ENCODE measurements at regions not wholly inside any gene's neighbourhood (a gene's known extent, or its start where the extent isn't known, plus 50 kb on each side); places are given as distances from the start of the nearest gene placed in this dataset.

DNA sequence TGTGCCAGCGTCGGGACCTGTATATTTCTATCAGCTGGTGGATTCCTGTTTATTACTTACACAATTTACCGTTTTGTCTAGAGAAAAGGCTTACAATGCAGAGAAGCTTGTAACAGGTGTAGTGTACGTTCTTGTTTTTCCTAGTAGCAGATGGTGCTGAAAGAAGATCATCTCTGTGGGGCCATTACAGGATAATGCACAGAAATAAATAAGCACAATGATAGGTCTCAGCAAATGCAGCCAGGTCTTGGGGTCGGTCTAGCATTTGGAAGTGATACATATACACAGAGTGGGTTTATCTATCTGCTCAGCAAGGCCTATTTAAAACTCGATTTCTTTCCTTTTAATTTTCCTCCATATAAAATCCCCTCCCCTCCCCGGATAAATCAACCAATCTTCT is 180.9 kb upstream of the LCORL start:
- Histone ChIP-seq H3K4me3 (ENCODE audit: low read depth in 2 of 2, low read length in 1 of 2) (no peak overlapping the region), H3K9ac (no peak overlapping the region), H4K20me1 (ENCODE audit: insufficient read depth) (no peaks in the 10 kb centered on the region), H3F3A (replicated peaks; ENCODE audit: insufficient read depth) (no peaks in the 10 kb centered on the region), H3K36me3 (replicated peaks in 1 of 2; ENCODE audit: control insufficient read depth in 1 of 2, insufficient read depth in 2 of 2, low read length in 1 of 2) (no peaks in the 10 kb centered on the region), H3K4me1 (ENCODE audit: control insufficient read depth in 1 of 2, insufficient read depth in 2 of 2, low read depth in 1 of 2, low read length in 1 of 2) (no peaks in the 10 kb centered on the region; a peak in 1 of 4 replicates), H3K79me2 (ENCODE audit: insufficient read depth) (no peaks in the 10 kb centered on the region), H3K4me2 (no peak overlapping the region), H3K27ac (ENCODE audit: low read depth in 2 of 2, low read length in 1 of 2) (no peak overlapping the region), H3K9me3 (no peaks in the 10 kb centered on the region), H2AFZ (ENCODE audit: low read depth) (no peak overlapping the region), H3K27me3 (ENCODE audit: insufficient read depth) (no peaks in the 10 kb centered on the region), H3K9me2 (no peaks in the 10 kb centered on the region)
- no peak for DNase-seq
- TF ChIP-seq NFIC (IDR thresholded peaks at IDR 0.05; ENCODE audit: borderline replicate concordance) = no peak
- no peak for TF ChIP-seq TEAD4 (IDR thresholded peaks at IDR 0.05; ENCODE audit: borderline replicate concordance, insufficient read depth)
- TF ChIP-seq, protein P1, sequence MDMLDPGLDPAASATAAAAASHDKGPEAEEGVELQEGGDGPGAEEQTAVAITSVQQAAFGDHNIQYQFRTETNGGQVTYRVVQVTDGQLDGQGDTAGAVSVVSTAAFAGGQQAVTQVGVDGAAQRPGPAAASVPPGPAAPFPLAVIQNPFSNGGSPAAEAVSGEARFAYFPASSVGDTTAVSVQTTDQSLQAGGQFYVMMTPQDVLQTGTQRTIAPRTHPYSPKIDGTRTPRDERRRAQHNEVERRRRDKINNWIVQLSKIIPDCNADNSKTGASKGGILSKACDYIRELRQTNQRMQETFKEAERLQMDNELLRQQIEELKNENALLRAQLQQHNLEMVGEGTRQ (IDR thresholded peaks at IDR 0.05; ENCODE audit: borderline replicate concordance, low read depth, low read length) = no peak
- no peak for TF ChIP-seq TAF1 (IDR thresholded peaks at IDR 0.05; ENCODE audit: borderline replicate concordance, low read depth, low read length)
- TF ChIP-seq, protein P2, sequence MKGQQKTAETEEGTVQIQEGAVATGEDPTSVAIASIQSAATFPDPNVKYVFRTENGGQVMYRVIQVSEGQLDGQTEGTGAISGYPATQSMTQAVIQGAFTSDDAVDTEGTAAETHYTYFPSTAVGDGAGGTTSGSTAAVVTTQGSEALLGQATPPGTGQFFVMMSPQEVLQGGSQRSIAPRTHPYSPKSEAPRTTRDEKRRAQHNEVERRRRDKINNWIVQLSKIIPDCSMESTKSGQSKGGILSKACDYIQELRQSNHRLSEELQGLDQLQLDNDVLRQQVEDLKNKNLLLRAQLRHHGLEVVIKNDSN (IDR thresholded peaks at IDR 0.05; ENCODE audit: borderline replicate concordance, low read depth) = no peak
- TF ChIP-seq POLR2AphosphoS5 (IDR thresholded peaks at IDR 0.05; ENCODE audit: low read depth, low read length) = no peak
- TF ChIP-seq YY1 (IDR thresholded peaks at IDR 0.05; ENCODE audit: low read depth) = no peak
- TF ChIP-seq TCF12 (IDR thresholded peaks at IDR 0.05) = no peak
- no peak for TF ChIP-seq MEF2A (IDR thresholded peaks at IDR 0.05; ENCODE audit: borderline replicate concordance, low read depth)
- TF ChIP-seq RXRA (IDR thresholded peaks at IDR 0.05; ENCODE audit: borderline replicate concordance, low read depth) = no peak
- TF ChIP-seq SMC3 (IDR thresholded peaks at IDR 0.05; ENCODE audit: low read depth, low read length) = no peak
- no peak for TF ChIP-seq JUND (IDR thresholded peaks at IDR 0.05)
- TF ChIP-seq ELF1 (IDR thresholded peaks at IDR 0.05) = no peak
- TF ChIP-seq GABPA (IDR thresholded peaks at IDR 0.05; ENCODE audit: low read depth) = no peak
- TF ChIP-seq MXI1 (IDR thresholded peaks at IDR 0.05; ENCODE audit: low read depth, low read length) = no peak
- CTCF ChIA-PET = interaction anchor here (0.8 kb wide), 1 partner anchor 92 kb away, joined by 3 read pairs; no protein-coding TSS in a partner anchor
- POLR2A ChIA-PET = no interaction called here
- WGBS (ENCODE audit: low lambda C conversion rate) = 27% methylated on average over 7 of the region's 7 CpGs

DNA sequence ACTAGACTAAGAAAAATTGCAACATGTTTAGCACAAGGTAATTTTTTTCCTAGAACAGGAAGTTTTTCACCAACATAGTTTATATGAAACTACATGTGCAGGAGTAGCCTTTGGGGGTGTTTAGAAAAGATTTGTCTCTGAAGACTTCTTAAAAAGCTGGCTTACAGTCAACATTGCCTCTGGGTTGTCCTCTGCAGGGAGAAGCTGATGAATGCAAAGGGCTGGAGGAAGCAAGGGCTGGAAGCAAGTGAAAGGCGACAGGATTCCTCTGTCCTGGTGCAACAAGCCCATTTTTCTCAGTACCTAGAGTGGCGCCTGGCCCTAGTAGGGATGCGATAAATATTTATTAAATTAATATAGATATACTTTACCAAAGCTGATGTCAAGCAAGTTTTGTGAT is 180.3 kb upstream of the LCORL start:
- DNase-seq = no peak
- CTCF ChIA-PET = interaction anchor here (0.8 kb wide), 1 partner anchor 92 kb away, joined by 3 read pairs; no protein-coding TSS in a partner anchor
- 49% methylated on average over 3 of the region's 3 CpGs for WGBS (ENCODE audit: low lambda C conversion rate)

More for the DNA sequence above, 180.3 kb upstream of the LCORL start:
- Histone ChIP-seq H3K79me2 (ENCODE audit: insufficient read depth) (no peaks in the 10 kb centered on the region), H3F3A (replicated peaks; ENCODE audit: insufficient read depth) (no peaks in the 10 kb centered on the region), H3K36me3 (replicated peaks in 1 of 2; ENCODE audit: control insufficient read depth in 1 of 2, insufficient read depth in 2 of 2, low read length in 1 of 2) (no peaks in the 10 kb centered on the region), H3K9ac (no peak overlapping the region), H4K20me1 (ENCODE audit: insufficient read depth) (no peaks in the 10 kb centered on the region), H3K27me3 (ENCODE audit: insufficient read depth) (no peaks in the 10 kb centered on the region), H3K4me3 (ENCODE audit: low read depth in 2 of 2, low read length in 1 of 2) (no peak overlapping the region), H3K4me2 (no peak overlapping the region), H3K9me3 (no peaks in the 10 kb centered on the region), H2AFZ (ENCODE audit: low read depth) (no peak overlapping the region), H3K4me1 (ENCODE audit: control insufficient read depth in 1 of 2, insufficient read depth in 2 of 2, low read depth in 1 of 2, low read length in 1 of 2) (no peaks in the 10 kb centered on the region; a peak in 1 of 4 replicates), H3K27ac (ENCODE audit: low read depth in 2 of 2, low read length in 1 of 2) (no peak overlapping the region), H3K9me2 (no peaks in the 10 kb centered on the region)
- TF ChIP-seq, protein P3, sequence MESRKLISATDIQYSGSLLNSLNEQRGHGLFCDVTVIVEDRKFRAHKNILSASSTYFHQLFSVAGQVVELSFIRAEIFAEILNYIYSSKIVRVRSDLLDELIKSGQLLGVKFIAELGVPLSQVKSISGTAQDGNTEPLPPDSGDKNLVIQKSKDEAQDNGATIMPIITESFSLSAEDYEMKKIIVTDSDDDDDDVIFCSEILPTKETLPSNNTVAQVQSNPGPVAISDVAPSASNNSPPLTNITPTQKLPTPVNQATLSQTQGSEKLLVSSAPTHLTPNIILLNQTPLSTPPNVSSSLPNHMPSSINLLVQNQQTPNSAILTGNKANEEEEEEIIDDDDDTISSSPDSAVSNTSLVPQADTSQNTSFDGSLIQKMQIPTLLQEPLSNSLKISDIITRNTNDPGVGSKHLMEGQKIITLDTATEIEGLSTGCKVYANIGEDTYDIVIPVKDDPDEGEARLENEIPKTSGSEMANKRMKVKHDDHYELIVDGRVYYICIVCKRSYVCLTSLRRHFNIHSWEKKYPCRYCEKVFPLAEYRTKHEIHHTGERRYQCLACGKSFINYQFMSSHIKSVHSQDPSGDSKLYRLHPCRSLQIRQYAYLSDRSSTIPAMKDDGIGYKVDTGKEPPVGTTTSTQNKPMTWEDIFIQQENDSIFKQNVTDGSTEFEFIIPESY (IDR thresholded peaks at IDR 0.05; ENCODE audit: borderline replicate concordance, low read depth) = no peak
- no peak for TF ChIP-seq RFX5 (IDR thresholded peaks at IDR 0.05; ENCODE audit: low read length)
- TF ChIP-seq MEF2A (IDR thresholded peaks at IDR 0.05; ENCODE audit: borderline replicate concordance, low read depth) = no peak
- TF ChIP-seq CHD2 (IDR thresholded peaks at IDR 0.05; ENCODE audit: low read length, partially characterized antibody) = no peak
- TF ChIP-seq ELF1 (IDR thresholded peaks at IDR 0.05) = no peak
- no peak for TF ChIP-seq EP300 (IDR thresholded peaks at IDR 0.05; ENCODE audit: borderline replicate concordance in 1 of 2, low read depth in 1 of 2, low read length in 1 of 2)
- POLR2A ChIA-PET = no interaction called here

Data from SK-N-SH (cell line).